Endothelial cell (in vitro differentiated cells): ENCODE measurements at regions not wholly inside any gene's neighbourhood (a gene's known extent, or its start where the extent isn't known, plus 50 kb on each side); places are given as distances from the start of the nearest gene placed in this dataset.

ENCODE experiments used
- DNase-seq: peaks from one replicate; pipeline ENCODE4 v3.0.0; 2021; ENCODE audit warnings: low spot score
- H3K27ac Mint-ChIP-seq: one replicate; pipeline ENCODE4 v1.8.0; 2021; ENCODE audit warnings: mixed read lengths, inconsistent platforms; ENCODE audit not compliant: unreplicated experiment
- H3K27me3 Mint-ChIP-seq: one replicate; pipeline ENCODE4 v1.8.0; 2021; ENCODE audit warnings: mild to moderate bottlenecking, moderate library complexity, mixed read lengths, inconsistent platforms; ENCODE audit not compliant: unreplicated experiment
- H3K36me3 Mint-ChIP-seq: one replicate; pipeline ENCODE4 v1.8.0; 2021; ENCODE audit warnings: mild to moderate bottlenecking, low read depth, mixed read lengths, inconsistent platforms; ENCODE audit not compliant: unreplicated experiment
- H3K4me1 Mint-ChIP-seq: one replicate; pipeline ENCODE4 v1.8.0; 2021; ENCODE audit warnings: mild to moderate bottlenecking, mixed read lengths, inconsistent platforms; ENCODE audit not compliant: unreplicated experiment
- H3K4me3 Mint-ChIP-seq: one replicate; pipeline ENCODE4 v1.8.0; 2021; ENCODE audit warnings: mild to moderate bottlenecking, mixed read lengths, inconsistent platforms; ENCODE audit not compliant: unreplicated experiment
- H3K9me3 Mint-ChIP-seq: one replicate; pipeline ENCODE4 v1.8.0; 2021; ENCODE audit warnings: mixed read lengths, inconsistent platforms; ENCODE audit not compliant: unreplicated experiment
- TF ChIP-seq, protein P1 (sequence below): fragments of 200-600 bp; sonication (generic); IDR thresholded peaks from one replicate; pipeline ENCODE4 v1.5.0; 2021; ENCODE audit warnings: antibody characterized with exemption; ENCODE audit not compliant: unreplicated experiment

DNA sequence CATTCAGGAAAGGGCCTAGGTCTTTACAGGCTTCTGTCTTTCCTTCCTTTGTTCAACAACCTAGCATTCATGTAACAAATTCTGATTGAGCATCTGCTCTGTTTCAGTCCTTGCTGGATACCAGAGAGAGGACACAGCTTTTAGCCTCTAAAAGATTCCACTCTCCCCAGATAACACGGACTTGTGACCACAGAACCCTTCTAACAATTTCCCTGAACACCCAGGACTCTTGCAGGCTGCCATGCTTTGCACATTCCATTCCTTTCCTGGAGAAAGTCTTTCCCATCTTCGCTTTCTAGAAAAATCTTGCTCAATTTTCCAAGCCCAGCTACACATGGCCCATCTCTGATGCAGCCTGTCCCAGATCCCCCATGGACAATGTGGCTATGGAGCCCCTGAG lies 310.9 kb downstream of the ACTL7B start:
- no peak overlapping the region for H3K27ac Mint-ChIP-seq
- H3K4me1 Mint-ChIP-seq = no peaks in the 10 kb centered on the region
- no peak overlapping the region for H3K4me3 Mint-ChIP-seq
- TF ChIP-seq, protein P1, sequence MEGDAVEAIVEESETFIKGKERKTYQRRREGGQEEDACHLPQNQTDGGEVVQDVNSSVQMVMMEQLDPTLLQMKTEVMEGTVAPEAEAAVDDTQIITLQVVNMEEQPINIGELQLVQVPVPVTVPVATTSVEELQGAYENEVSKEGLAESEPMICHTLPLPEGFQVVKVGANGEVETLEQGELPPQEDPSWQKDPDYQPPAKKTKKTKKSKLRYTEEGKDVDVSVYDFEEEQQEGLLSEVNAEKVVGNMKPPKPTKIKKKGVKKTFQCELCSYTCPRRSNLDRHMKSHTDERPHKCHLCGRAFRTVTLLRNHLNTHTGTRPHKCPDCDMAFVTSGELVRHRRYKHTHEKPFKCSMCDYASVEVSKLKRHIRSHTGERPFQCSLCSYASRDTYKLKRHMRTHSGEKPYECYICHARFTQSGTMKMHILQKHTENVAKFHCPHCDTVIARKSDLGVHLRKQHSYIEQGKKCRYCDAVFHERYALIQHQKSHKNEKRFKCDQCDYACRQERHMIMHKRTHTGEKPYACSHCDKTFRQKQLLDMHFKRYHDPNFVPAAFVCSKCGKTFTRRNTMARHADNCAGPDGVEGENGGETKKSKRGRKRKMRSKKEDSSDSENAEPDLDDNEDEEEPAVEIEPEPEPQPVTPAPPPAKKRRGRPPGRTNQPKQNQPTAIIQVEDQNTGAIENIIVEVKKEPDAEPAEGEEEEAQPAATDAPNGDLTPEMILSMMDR = no peak
- no peaks in the 10 kb centered on the region for H3K9me3 Mint-ChIP-seq
- H3K27me3 Mint-ChIP-seq = peaks cover 2% of the 10 kb centered on the region
- H3K36me3 Mint-ChIP-seq = no peaks in the 10 kb centered on the region
- DNase-seq = no peak

DNA sequence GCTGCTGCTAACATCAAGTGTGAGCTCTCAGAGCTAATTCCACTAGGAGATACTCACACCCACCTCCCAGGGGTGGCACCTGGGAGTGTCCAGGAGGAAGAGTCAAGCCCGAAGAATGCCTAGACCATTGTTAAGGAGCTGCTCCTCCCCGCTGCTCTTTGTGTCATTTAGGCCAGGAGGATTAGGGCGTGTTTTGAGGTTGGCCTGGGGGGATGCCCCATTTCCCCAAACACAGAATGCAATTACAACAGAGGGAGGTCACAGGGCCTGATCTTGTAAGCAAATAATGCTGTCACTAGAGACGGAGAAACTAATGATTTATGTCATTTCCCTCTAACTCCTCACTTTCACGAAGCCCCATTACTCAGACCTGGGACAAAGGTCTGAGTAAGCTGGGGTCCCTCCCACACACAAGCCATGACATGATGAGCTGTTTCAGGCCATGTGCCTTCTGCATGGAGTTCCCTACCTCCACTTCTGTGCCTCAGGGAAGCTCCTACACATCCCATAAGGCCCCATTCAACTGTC lies 312.5 kb downstream of the ACTL7B start:
- TF ChIP-seq, protein P1 = no peak
- Mint-ChIP-seq H3K4me3 (no peak overlapping the region), H3K27ac (no peak overlapping the region), H3K27me3 (peaks cover 2% of the 10 kb centered on the region), H3K9me3 (no peaks in the 10 kb centered on the region), H3K4me1 (no peaks in the 10 kb centered on the region), H3K36me3 (no peaks in the 10 kb centered on the region)
- no peak for DNase-seq

- TF ChIP-seq, protein P1 = no peak
- DNase-seq = no peak
- Mint-ChIP-seq H3K27ac (no peak overlapping the region), H3K9me3 (no peaks in the 10 kb centered on the region), H3K4me3 (no peak overlapping the region), H3K36me3 (no peaks in the 10 kb centered on the region), H3K4me1 (peaks cover 2% of the 10 kb centered on the region), H3K27me3 (no peaks in the 10 kb centered on the region)
Observed at GRCh38 chr9:108537756-108538155, 318.0 kb downstream of the ACTL7B start.

DNA sequence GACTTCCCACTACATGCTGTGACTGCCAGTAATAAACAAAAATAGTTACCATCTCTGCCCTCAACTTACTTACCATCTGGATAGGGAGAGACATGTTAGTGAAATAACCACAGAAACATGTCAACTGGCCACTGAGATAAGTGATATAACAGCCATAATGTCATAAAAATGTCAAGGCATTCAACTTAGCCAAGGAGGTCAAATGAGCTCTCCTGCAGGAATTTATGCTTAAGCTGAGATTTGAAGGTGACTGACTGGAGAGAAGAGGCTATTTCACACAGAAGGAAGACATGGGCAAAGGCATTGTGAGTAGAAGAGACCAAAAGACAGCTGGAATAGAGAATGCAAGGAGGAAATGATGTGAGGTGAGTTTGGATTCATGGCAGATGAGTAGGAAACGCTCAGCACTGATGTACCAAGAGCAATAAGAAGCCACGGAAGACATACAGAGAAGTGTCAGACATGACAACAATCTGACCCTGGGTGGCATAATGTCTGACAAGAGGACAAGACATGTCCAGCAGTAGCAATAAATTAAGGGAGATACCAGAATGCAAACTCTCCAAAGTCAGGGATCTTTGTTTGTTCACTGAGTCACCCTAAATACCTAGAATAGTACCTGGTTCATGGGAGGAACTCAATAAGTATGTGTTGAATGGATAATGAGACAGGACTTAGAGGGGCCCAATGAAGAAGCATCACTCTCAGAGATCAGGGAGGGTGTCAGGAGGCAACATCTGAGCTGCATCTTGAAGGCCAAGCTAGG lies 318.8 kb downstream of the ACTL7B start:
- peaks cover 2% of the 10 kb centered on the region for H3K4me1 Mint-ChIP-seq
- H3K4me3 Mint-ChIP-seq = no peak overlapping the region
- H3K27ac Mint-ChIP-seq = no peak overlapping the region
- no peaks in the 10 kb centered on the region for H3K27me3 Mint-ChIP-seq
- H3K9me3 Mint-ChIP-seq = no peaks in the 10 kb centered on the region
- no peaks in the 10 kb centered on the region for H3K36me3 Mint-ChIP-seq
- TF ChIP-seq, protein P1 = no peak
- DNase-seq = no peak

GRCh38 chr9:108535526-108535925 lies 320.3 kb downstream of the ACTL7B start:
- Mint-ChIP-seq H3K27ac (no peak overlapping the region), H3K4me3 (no peak overlapping the region), H3K9me3 (no peaks in the 10 kb centered on the region), H3K4me1 (peaks cover 2% of the 10 kb centered on the region), H3K36me3 (no peaks in the 10 kb centered on the region), H3K27me3 (no peaks in the 10 kb centered on the region)
- TF ChIP-seq, protein P1 = peak; percentile 64
- peak; percentile 13 for DNase-seq
